ENCODE measurements at regions not wholly inside any gene's neighbourhood (a gene's known extent, or its start where the extent isn't known, plus 50 kb on each side); places are given as distances from the start of the nearest gene placed in this dataset.

- DNase-seq (ENCODE audit: low spot score) = no peak
These were observed 99.6 kb downstream of the LURAP1L start for GRCh38 chr9:12874395-12874794.

DNA sequence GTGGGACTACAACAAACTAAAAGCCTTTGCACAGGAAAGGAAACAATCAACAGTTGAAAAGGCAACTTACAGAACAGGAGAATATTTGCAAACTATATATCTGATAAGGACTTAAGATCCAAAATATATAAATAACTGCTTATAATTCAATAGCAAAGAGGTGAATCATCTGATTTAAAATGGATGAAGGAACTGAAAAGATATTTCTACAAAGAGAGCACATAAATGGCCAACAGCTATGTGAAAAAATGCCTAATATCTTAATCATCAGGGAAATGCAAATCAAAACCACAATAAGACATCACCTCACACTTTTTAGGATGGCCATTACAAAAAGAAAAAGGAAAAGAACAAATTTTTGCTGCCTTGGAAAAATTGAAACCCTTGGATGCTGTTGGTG lies 100.4 kb downstream of the LURAP1L start:
- no peak for DNase-seq (ENCODE audit: low spot score)

GRCh38 chr9:12876872-12877271 lies 102.1 kb downstream of the LURAP1L start:
- DNase-seq (ENCODE audit: low spot score) = no peak

DNA sequence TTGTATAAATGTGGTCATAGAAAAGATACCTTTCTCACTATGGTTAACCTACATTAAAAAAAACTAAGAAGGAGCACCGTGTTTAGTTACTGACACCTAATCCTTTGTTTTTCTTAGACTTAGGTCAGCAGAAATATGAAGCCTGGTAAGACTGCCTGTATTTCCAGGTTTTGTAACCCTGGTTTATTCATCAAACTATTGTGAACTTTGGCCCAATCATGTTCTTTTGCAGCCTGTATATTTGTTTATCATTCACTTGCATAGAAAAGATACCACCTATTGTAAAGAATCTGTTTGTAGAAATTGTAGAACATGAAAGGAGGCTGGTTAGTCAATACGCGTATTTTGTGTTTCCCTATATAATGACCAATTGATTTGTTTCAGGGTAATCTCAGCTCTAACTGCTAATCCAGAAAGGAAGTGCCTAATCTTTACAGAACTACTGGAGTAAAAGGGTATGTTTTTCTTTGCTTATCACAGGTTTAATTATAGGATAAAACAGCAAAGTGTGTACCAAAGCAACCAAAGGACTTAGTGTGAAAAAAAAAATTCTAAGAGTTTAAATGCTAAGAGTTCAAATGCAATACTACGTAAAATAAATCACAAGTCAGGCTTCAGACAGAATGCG lies 103.6 kb downstream of the LURAP1L start:
- no peak for DNase-seq (ENCODE audit: low spot score)

- DNase-seq (ENCODE audit: low spot score) = no peak
These were observed 105.1 kb downstream of the LURAP1L start for GRCh38 chr9:12879961-12880360.

DNA sequence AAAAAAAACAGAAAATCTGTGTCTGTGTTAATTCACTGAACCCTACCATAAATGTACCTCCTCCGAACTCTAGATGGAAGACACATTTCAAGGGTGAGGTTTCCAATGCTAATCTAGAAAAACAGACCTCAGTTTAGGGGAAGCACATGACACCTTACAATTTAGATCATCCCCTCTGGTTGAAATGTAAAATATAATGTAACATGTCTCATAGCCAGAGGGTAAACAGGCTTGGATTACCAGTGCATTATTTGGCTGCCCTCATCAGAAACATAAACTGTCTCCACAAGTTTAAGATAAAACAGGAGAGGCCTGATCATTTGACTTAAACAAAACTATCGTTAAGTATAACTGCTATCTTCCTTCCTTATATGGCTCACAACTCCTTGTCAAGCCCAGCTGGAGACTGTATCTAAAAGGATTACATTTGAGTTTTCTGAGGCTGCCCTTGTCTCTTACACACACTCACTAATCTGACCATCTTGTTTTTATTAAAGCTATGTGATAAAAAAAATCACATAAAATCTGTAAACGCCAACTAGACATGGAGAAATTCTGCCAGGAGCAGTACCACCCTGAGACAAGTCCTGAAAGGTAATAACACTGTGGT lies 105.7 kb downstream of the LURAP1L start:
- DNase-seq (ENCODE audit: low spot score) = no peak

DNA sequence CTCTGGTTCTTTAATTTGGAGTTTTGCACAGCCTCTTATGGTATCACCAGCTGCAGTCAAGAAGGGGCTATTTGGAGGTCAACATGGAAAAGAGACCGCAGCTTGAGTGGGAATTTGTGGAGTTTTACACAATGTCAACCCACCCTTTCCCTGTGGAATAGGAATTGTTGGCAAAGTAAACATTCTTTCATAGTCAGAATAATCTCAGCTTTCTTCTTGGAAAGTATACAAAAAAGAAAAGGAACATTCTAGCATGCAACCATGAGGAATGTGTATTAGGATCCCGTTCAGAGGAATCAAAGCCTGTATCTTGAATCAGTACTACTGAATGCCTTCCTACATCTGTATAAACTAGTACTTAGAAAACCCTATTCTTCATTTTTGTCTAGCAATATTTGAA lies 107.6 kb downstream of the LURAP1L start:
- no peak for DNase-seq (ENCODE audit: low spot score)

GRCh38 chr9:12884736-12885395 lies 110.0 kb downstream of the LURAP1L start:
- DNase-seq (ENCODE audit: low spot score) = no peak

DNA sequence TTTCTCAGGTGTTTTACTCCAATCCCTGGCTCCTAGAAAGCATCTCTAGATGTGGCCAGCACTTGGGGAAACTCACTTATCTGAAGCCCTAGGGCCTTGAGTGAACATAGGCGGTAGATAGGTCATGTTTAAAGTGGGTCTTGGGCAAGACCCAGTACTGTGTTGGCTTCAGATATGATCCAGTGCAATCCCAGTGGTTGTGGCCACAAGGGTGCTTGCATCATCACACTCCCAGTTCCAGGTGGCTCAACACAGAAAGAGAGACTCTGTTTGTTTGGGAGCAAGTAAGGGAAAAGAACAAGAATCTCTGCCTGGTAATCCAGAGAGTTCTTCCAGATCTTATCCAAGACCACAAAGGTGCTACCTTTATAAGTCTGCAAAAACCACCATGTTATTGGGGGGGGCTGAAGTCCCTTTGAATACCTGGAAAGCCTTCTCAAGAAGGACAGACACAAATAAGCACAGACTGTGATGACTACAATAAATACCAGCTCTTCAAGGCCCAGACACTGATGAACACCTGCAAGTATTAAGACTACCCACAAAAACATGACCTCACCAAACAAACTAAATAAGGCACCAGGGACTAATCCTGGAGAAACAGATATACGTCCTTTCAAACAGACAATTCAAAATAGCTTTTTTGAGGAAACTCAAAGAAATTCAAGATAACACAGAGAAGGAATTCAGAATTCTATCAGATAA lies 114.7 kb downstream of the LURAP1L start:
- DNase-seq (ENCODE audit: low spot score) = no peak

DNA sequence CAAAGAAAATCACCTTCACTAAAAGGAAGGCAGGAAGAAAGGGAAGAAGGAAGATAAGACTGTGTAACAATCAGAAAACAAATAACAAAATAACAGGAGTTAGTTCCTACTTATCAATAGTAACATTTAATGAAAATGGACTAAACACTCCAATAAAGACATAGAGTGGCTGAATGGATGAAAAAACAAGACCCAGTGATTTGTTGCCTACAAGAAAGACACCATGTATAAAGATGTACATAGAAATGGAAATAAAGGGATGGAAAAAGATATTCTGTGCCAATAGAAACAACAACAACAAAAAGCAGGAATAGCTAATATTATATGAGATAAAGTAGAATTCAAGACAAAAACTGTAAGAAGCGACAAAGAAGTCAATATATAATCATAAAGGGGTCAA lies 116.8 kb downstream of the LURAP1L start:
- no peak for DNase-seq (ENCODE audit: low spot score)

DNA sequence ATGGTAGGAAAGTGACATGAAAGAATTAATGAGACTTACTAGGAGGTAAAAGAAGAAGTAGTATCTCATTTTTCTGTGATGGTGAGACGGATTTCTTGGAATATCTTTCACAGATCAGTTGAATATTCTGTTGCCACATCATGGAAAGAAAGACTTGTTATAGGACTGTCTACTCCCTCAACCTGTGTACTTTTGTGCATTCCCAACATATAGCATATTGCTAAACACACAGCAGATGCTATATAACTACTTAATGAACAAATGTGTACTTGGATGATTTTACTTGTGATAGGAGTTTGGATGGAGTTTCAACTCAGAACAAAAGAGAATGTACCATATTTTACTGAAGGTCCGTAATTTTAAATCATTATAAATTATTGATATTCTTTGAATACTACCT lies 128.5 kb downstream of the LURAP1L start:
- DNase-seq (ENCODE audit: low spot score) = no peak

DNA sequence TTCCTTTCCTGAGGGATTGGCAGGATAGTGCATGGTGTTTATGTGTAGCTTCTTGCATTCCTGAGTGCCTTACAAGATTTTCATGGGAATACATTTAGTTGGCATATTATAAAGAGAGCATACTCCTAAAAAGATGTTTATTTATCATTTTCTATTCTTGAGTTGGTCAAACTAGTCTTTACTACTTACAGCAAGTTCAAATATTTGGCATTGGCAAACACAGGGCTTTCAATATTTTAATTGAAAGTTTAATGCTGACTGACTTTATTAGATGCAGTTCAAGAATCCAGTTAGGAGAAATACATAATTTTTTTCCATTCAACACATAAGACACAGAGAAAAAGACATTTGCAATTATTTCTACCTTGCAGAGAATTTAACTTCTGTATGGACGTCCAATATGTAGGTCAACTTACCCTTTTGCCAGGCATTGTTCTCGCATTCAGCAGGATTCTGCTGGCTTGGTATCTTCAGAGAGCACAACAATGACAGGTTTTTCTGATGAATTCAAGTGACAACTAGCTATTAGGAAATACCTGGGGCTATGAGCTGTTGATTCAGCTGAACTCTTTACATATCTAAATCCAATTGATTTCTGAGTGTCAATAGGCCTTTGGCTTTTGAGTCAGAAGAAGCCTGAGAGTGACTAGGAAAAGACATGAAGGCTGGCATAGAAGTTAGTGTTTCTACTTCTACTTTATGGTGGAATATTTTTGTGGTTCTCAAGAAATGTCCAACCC lies 129.6 kb downstream of the LURAP1L start:
- DNase-seq (ENCODE audit: low spot score) = no peak

GRCh38 chr9:12906646-12907045 lies 131.8 kb downstream of the LURAP1L start:
- no peak for DNase-seq (ENCODE audit: low spot score)

DNA sequence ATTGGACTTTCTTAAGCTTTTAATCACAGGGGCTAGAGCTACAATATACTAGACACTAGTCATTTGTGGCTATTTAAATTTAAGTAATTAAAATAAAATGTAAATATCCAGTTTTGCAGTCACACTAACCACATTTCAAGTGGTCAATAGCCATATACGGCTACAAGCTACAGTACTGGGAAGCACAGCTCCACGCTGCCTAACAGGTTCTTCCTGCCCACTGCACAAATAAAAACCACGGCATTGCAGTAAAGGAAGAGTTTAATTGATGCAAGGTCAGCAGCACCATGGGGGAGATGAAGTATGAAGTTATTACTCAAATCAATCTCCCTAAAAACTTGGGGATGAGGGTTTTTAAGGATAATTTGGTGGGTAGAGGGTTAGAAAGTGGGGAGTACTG lies 134.1 kb downstream of the LURAP1L start:
- no peak for DNase-seq (ENCODE audit: low spot score)

GRCh38 chr9:12915366-12915954 lies 140.6 kb downstream of the LURAP1L start:
- no peak for DNase-seq (ENCODE audit: low spot score)

DNA sequence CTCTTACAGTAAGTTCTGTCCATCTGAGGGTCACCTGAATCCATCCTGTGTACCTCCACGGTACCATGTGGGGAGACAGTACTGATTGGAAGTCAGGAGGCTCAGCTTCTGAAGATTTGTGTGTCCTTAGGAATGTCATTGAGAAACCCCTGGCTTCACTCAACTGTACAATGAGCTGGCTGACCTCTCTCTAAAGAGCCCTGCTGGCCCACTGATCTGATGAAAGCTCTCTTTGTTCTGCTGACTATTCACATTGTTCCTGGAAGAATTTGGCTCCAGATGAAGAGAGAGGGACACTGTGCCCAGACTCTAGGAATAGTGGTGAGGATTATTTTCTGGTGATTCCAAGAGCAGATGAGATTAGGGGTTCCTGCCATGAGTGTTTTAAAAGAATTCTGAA lies 141.2 kb downstream of the LURAP1L start:
- peak; percentile 56 for DNase-seq (ENCODE audit: low spot score)

DNA sequence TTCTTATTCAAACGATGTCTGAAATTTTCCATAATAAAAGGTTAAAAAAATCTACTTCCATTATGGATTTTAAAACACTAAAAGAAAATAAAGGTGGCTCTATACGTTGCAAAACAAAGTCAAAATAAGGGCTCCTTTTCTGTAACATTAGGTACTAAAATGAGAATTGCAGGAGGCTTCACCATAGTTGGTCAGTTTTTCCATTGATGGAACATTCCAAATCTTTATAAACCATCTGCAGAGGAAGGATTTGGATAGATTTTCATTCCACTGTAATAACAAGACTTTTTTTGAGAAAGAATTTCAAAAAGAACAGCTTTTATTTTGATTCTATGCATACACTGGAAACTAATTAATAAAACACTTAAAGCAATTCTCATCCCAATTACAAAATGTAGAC lies 145.6 kb downstream of the LURAP1L start:
- no peak for DNase-seq (ENCODE audit: low spot score)

DNA sequence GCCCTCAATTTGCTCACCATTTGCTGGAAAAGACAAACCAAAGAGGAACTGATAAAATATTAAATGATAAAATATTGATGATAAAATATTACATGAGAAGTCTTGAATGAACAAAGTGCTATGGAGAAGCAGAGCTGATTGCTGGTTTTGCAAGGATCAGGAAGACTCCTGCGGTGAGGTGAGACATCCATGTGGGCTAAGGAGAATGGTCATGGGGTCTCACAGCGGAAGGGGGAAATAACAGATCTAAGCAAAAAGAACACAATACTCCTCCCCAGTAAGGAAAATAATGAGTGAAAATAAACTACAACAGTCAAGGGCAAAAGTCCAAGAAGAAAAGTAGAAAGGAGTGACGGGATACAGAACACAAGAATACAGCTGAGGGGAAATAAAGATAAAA lies 146.8 kb downstream of the LURAP1L start:
- DNase-seq (ENCODE audit: low spot score) = no peak

DNA sequence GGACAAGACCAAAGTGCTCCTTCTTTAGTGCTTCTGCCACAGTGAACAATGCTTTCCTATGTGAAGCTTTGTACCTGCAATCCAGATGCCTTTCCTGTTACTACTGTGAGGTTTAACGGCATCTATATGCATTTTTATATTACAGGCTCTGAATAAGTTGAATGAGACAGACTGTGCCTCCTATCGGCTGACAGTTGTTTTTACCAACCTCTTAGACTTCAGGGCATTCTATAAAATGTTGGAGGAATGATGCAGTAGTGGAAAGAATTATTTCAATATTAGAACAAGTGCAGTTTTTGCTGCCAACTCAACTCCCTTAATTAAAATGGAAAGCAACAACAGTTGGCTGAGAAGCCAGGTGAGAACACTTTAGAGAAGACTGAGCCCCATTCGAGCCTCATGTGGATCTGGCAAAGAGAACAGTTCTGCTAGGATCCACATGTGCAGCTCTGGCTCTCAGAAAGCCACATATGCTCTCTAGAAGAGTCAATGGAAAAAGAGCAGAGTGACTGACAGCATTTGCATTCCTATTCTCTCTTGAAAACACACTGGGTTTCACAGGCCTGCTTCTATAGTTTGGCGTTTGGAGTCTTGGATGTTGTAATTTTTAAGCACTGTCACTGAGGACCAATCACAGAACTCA lies 147.5 kb downstream of the LURAP1L start:
- DNase-seq (ENCODE audit: low spot score) = no peak

- no peak for DNase-seq (ENCODE audit: low spot score)
These were observed 148.7 kb downstream of the LURAP1L start for GRCh38 chr9:12923468-12924009.

DNA sequence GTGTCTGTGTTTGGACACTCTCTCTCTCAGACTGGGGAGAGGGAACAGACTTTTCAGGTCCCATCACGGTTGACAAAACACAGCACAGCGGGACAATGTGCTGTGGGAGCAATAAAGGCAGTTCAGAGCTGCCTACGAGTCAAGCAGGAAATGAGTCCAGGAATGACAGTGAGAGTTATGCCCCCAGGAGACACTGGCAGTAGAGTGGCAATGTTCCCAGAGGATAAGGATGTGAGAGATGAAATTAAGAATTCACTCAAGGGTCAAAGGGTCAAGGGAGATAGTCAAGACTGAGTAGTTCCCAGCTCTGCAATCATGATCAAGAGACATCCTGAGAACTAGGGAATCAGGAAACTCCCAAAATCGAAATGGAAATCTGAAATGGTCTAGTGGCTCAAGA lies 156.1 kb downstream of the LURAP1L start:
- DNase-seq (ENCODE audit: low spot score) = no peak
